ENCODE measurements at regions not wholly inside any gene's neighbourhood (a gene's known extent, or its start where the extent isn't known, plus 50 kb on each side); places are given as distances from the start of the nearest gene placed in this dataset.

GRCh38 chrX:115966920-115967319 is 203.6 kb upstream of the AGTR2 start:
- no peak for DNase-seq (ENCODE audit: low read depth, low spot score)
- FAIRE-seq = no peak
- Histone ChIP-seq H3K36me3 (ENCODE audit: control insufficient read depth in 2 of 2, extremely low read depth in 1 of 2, insufficient read depth in 2 of 2, low read length in 2 of 2) (no peaks in the 10 kb centered on the region), H3K9me1 (ENCODE audit: control insufficient read depth, extremely low read depth, insufficient read depth, low read length) (no peaks in the 10 kb centered on the region), H4K20me1 (ENCODE audit: control insufficient read depth, extremely low read depth, insufficient read depth, low read length) (no peaks in the 10 kb centered on the region), H3K4me1 (ENCODE audit: control insufficient read depth, extremely low read depth, insufficient read depth, low read length) (no peaks in the 10 kb centered on the region), H3K79me2 (ENCODE audit: control insufficient read depth, insufficient read depth, low read length) (peaks cover 25% of the 10 kb centered on the region), H2AFZ (ENCODE audit: control insufficient read depth, low read length) (no peak overlapping the region), H3K4me3 (ENCODE audit: control insufficient read depth in 2 of 3, extremely low read depth in 1 of 3, insufficient read depth in 2 of 3, low read depth in 1 of 3, low read length in 3 of 3) (no peak overlapping the region), H3K9ac (ENCODE audit: control insufficient read depth, extremely low read depth, insufficient read depth, low read length) (no peak overlapping the region), H3K27ac (ENCODE audit: control insufficient read depth, insufficient read depth, low read length) (no peak overlapping the region), H3K27me3 (ENCODE audit: control insufficient read depth, extremely low read depth, insufficient read depth, low read length) (peaks cover 10% of the 10 kb centered on the region), H3K4me2 (ENCODE audit: control insufficient read depth, extremely low read depth, insufficient read depth, low read depth, low read length) (peak overlapping the region; percentile 58), H3K9me3 (ENCODE audit: control insufficient read depth, low read depth, low read length) (no peaks in the 10 kb centered on the region)
- dilution Hi-C loops (cut with MboI; ENCODE audit: extremely low pct_ligation_motif_present, low sequenced_read_pairs) = no loop called here
- TF ChIP-seq EZH2 (IDR thresholded peaks at IDR 0.05; ENCODE audit: low read length) = no peak
- no peak for TF ChIP-seq CTCF (optimal IDR thresholded peaks at IDR 0.05 in 1 of 3, IDR thresholded peaks at IDR 0.05 in 1 of 3, conservative IDR thresholded peaks at IDR 0.05 in 1 of 3; ENCODE audit: extremely low read depth in 1 of 3, insufficient read depth in 2 of 3, low read length in 3 of 3)

- dilution Hi-C loops (cut with MboI; ENCODE audit: extremely low pct_ligation_motif_present, low sequenced_read_pairs) = no loop called here
- H3K4me1 ChIP-seq (ENCODE audit: control insufficient read depth, extremely low read depth, insufficient read depth, low read length) = no peaks in the 10 kb centered on the region
- peak overlapping the region; percentile 48 to 85 (median 73) for H3K4me3 ChIP-seq (ENCODE audit: control insufficient read depth in 2 of 3, extremely low read depth in 1 of 3, insufficient read depth in 2 of 3, low read depth in 1 of 3, low read length in 3 of 3)
- peaks cover 10% of the 10 kb centered on the region for H3K27me3 ChIP-seq (ENCODE audit: control insufficient read depth, extremely low read depth, insufficient read depth, low read length)
- TF ChIP-seq EZH2 (IDR thresholded peaks at IDR 0.05; ENCODE audit: low read length) = no peak
- TF ChIP-seq CTCF (optimal IDR thresholded peaks at IDR 0.05 in 1 of 3, IDR thresholded peaks at IDR 0.05 in 1 of 3, conservative IDR thresholded peaks at IDR 0.05 in 1 of 3; ENCODE audit: extremely low read depth in 1 of 3, insufficient read depth in 2 of 3, low read length in 3 of 3) = no peak
- peak overlapping the region; percentile 79 for H3K9ac ChIP-seq (ENCODE audit: control insufficient read depth, extremely low read depth, insufficient read depth, low read length)
- H3K9me3 ChIP-seq (ENCODE audit: control insufficient read depth, low read depth, low read length) = no peaks in the 10 kb centered on the region
- peak overlapping the region; percentile 48 for H3K27ac ChIP-seq (ENCODE audit: control insufficient read depth, insufficient read depth, low read length)
- H3K4me2 ChIP-seq (ENCODE audit: control insufficient read depth, extremely low read depth, insufficient read depth, low read depth, low read length) = peak overlapping the region; percentile 58
- H4K20me1 ChIP-seq (ENCODE audit: control insufficient read depth, extremely low read depth, insufficient read depth, low read length) = no peaks in the 10 kb centered on the region
- peaks cover 18% of the 10 kb centered on the region for H3K79me2 ChIP-seq (ENCODE audit: control insufficient read depth, insufficient read depth, low read length)
- DNase-seq (ENCODE audit: low read depth, low spot score) (no peak), FAIRE-seq (no peak)
- H2AFZ ChIP-seq (ENCODE audit: control insufficient read depth, low read length) = peak overlapping the region; percentile 85
- H3K36me3 ChIP-seq (ENCODE audit: control insufficient read depth in 2 of 2, extremely low read depth in 1 of 2, insufficient read depth in 2 of 2, low read length in 2 of 2) = no peaks in the 10 kb centered on the region
- H3K9me1 ChIP-seq (ENCODE audit: control insufficient read depth, extremely low read depth, insufficient read depth, low read length) = no peaks in the 10 kb centered on the region
These were observed 201.9 kb upstream of the AGTR2 start for GRCh38 chrX:115968436-115969252.
